Lower leg skin (tissue), 4 donors: ENCODE measurements at regions not wholly inside any gene's neighbourhood (a gene's known extent, or its start where the extent isn't known, plus 50 kb on each side); places are given as distances from the start of the nearest gene placed in this dataset.

ENCODE experiments used
- DNase-seq, 2 donors: peaks; one replicate each; pipeline ENCODE4 v3.0.0-alpha.2; 2019; ENCODE audit warnings: low spot score in 2 of 2
- H3K4me3 ChIP-seq: fragments of 200-600 bp; sonication (generic); 2 replicates; pipeline ENCODE4 v1.5.1; 2017; ENCODE audit warnings: mild to moderate bottlenecking, low read depth; ENCODE audit not compliant: poor library complexity, severe bottlenecking
- CTCF ChIP-seq, 3 donors: fragments of 450-650 bp; IDR thresholded peaks; one replicate each; pipeline ENCODE4 v1.5.1; 2016; ENCODE audit warnings: antibody characterized with exemption in 3 of 3, mild to moderate bottlenecking in 3 of 3, moderate library complexity in 2 of 3
- POLR2A ChIP-seq, 2 donors: fragments of 450-650 bp; IDR thresholded peaks; one replicate each; pipeline ENCODE4 v1.6.1; 2016 to 2017; ENCODE audit warnings: antibody characterized with exemption in 2 of 2, mild to moderate bottlenecking in 1 of 2, moderate library complexity in 1 of 2
- WGBS, 2 donors: methylation state at CpG; one replicate each; pipeline ENCODE4 v1.1.5; 2018; 5-methylcytosine and 5-hydroxymethylcytosine counted together
- intact Hi-C: fragments of 100-400 bp; cut with DNase I; formaldehyde crosslinking; loops from one replicate; pipeline ENCODE4 v1.15.0; 2023; ENCODE audit warnings: low total_unique reads

GRCh38 chr5:53249529-53250200 is 140.1 kb upstream of the MOCS2 start:
- no peak for DNase-seq
- intact Hi-C loops, result no loop called here
- WGBS, 2 donors, result 68 to 69% methylated on average over 4 of the region's 4 CpGs
- TF ChIP-seq CTCF (IDR thresholded peaks at IDR 0.05), result no peak
- TF ChIP-seq POLR2A (IDR thresholded peaks at IDR 0.05), result no peak
- H3K4me3 ChIP-seq, result no peak overlapping the region

GRCh38 chr5:53250201-53250550 is 140.6 kb upstream of the MOCS2 start:
- no peak for TF ChIP-seq CTCF (IDR thresholded peaks at IDR 0.05)
- no peak for TF ChIP-seq POLR2A (IDR thresholded peaks at IDR 0.05)
- DNase-seq, result no peak
- 84 to 92% methylated on average over 2 of the region's 2 CpGs for WGBS, 2 donors
- intact Hi-C loops, result no loop called here
- no peak overlapping the region for H3K4me3 ChIP-seq

DNA sequence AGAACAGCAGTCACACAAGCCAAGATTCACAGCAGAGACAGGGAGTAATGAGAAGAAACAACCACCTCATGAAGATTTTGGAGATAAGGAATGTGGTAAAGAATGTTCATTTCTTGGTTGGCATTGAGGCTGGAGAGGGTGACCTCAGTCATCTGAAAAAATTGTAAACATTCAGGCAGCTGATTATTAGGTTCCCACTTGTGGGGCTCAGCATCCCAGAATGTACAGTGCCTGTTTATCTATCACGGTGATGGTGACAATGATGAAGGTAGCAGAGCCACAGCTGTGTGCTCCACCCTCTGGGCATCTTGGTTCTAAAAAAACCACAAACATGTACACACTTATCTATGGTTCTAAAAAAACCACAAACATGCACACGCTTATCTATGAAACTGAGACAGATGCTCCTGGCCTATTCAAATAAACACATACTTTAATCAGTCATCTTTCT is 143.9 kb upstream of the MOCS2 start:
- TF ChIP-seq CTCF (IDR thresholded peaks at IDR 0.05), result no peak
- no peak for TF ChIP-seq POLR2A (IDR thresholded peaks at IDR 0.05)
- WGBS, 2 donors, result 48 to 49% methylated on average over 2 of the region's 2 CpGs
- no peak for DNase-seq
- intact Hi-C loops, result no loop called here
- H3K4me3 ChIP-seq, result no peak overlapping the region

DNA sequence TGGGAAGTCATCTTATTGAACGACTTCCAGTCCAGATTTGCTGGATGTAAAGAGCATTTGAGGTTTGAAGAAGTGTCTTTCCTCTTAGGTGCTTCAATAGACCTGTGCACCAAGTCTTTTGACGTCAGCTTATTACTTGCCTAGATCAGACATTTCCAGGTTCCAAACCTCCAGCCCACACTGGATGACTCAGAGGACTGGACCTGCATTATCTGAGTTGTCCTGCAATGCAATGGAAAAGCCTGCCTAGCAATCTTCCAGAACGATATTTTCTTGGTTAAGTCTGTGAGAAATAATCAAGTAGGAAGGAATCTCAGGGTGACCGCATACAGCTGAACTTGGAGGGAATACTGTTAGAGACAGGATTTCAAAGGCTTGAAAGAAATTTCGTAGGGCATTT is 147.2 kb upstream of the MOCS2 start:
- H3K4me3 ChIP-seq, result no peak overlapping the region
- no peak for DNase-seq
- WGBS, 2 donors, result 67 to 75% methylated on average over 5 of the region's 5 CpGs
- intact Hi-C loops, result no loop called here
- no peak for TF ChIP-seq CTCF (IDR thresholded peaks at IDR 0.05)
- TF ChIP-seq POLR2A (IDR thresholded peaks at IDR 0.05), result no peak

GRCh38 chr5:53257806-53258373 is 148.3 kb upstream of the MOCS2 start:
- H3K4me3 ChIP-seq, result no peak overlapping the region
- TF ChIP-seq CTCF (IDR thresholded peaks at IDR 0.05), result no peak
- no peak for TF ChIP-seq POLR2A (IDR thresholded peaks at IDR 0.05)
- 71 to 72% methylated on average over 2 of the region's 2 CpGs for WGBS, 2 donors
- no peak for DNase-seq
- intact Hi-C loops, result no loop called here

DNA sequence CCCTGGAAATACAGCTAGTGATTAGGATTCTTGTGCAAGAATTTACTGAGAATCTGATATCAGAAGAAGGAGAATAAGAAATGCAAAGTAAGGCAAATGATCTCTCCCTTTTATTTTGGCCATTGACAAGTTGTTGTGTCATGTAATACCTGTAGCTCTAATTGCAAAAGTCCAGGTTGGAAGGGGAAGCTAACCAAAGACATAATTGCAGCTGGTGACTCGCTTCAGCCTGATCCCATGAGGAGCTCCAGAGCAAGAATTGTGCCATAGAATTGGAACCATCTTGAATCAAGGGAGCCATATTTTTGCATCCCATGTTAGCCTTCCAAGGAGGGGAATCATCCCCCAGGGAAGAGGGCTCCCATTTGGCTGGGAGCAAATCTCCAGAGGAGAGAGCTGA is 149.6 kb upstream of the MOCS2 start:
- intact Hi-C loops, result no loop called here
- TF ChIP-seq CTCF (IDR thresholded peaks at IDR 0.05) (no peak), POLR2A (IDR thresholded peaks at IDR 0.05) (no peak)
- WGBS, 2 donors, result 88 to 91% methylated on average over 1 of the region's 1 CpG
- DNase-seq, result no peak
- H3K4me3 ChIP-seq, result no peak overlapping the region
